HCT116 (cell line): ENCODE measurements at regions not wholly inside any gene's neighbourhood (a gene's known extent, or its start where the extent isn't known, plus 50 kb on each side); places are given as distances from the start of the nearest gene placed in this dataset.

ENCODE experiments used
- ATAC-seq: fragments of 200-7000 bp; cut with Tn5 transposase; 2 replicates; pipeline ENCODE4 v1.9.1; 2020; ENCODE audit warnings: mild to moderate bottlenecking, moderate library complexity
- BruUV-seq: library from RNA; stranded (reverse); fragments of 400-500 nt; replicated peaks from 2 replicates; lab custom pipeline; 2021; lab: Mats Ljungman, UMichigan
- CTCF ChIA-PET: fragments of 300-600 bp; sonication (Branson Sonifier 250); formaldehyde crosslinking; loops from one replicate; lab custom pipeline; 2021; ENCODE audit warnings: antibody characterized with exemption; lab: Charles Lee
- POLR2A ChIA-PET: fragments of 300-600, 350-600 bp; sonication (Branson Sonifier 250); formaldehyde crosslinking; loops from one replicate; lab custom pipeline; 2021; ENCODE audit warnings: antibody characterized with exemption; lab: Charles Lee
- RAD21 ChIA-PET, 2 experiments: fragments of 300-600 bp; sonication (Branson Sonifier 250); formaldehyde crosslinking; loops; one replicate each; lab custom pipeline; 2023; ENCODE audit warnings: low total read pairs in 2 of 2; ENCODE audit not compliant: uncharacterized antibody in 2 of 2, unreplicated experiment in 2 of 2, low non-redundant PET in 1 of 2; lab: Charles Lee
- DNase-seq: peaks from one replicate; pipeline ENCODE4 v3.0.0-alpha.2; 2010; ENCODE audit warnings: low read depth, low spot score
- H2AFZ ChIP-seq: fragments of 200-600 bp; shearing (Covaris generic), sonication (generic); 2 replicates; pipeline ENCODE4 v1.6.1; 2017; ENCODE audit warnings: low read depth, mixed run types, mixed read lengths, antibody characterized with exemption, low read length; ENCODE audit not compliant: poor library complexity, severe bottlenecking
- H3K27ac ChIP-seq: 2 replicates; pipeline ENCODE4 v1.5.1; 2012; ENCODE audit warnings: low read depth, low read length
- H3K27me3 ChIP-seq: fragments of 200-600 bp; sonication (generic); 2 replicates; pipeline ENCODE4 v1.6.1; 2016; ENCODE audit warnings: mixed run types, low read length, mixed read lengths; ENCODE audit not compliant: insufficient read depth
- H3K36me3 ChIP-seq, 2 experiments: fragments of 200-500 bp in 1 of 2; fragments of 200-600 bp in 1 of 2; sonication (Bioruptor generic) in 1 of 2; sonication (generic) in 1 of 2; 2 replicates each; pipeline versions ENCODE4 v1.5.1 to v1.6.1; 2014 to 2016; ENCODE audit warnings: low read length in 2 of 2, inconsistent platforms in 1 of 2, mixed read lengths in 1 of 2, mixed run types in 1 of 2; ENCODE audit not compliant: insufficient read depth in 2 of 2, control insufficient read depth in 1 of 2
- H3K4me1 ChIP-seq, 2 experiments: fragments of 200-600 bp in 1 of 2; sonication (generic) in 1 of 2; 2 replicates each; pipeline versions ENCODE4 v1.5.1 to v1.6.1; 2012 to 2017; ENCODE audit warnings: low read length in 2 of 2, inconsistent platforms in 1 of 2, mild to moderate bottlenecking in 1 of 2, mixed read lengths in 1 of 2, mixed run types in 1 of 2, moderate library complexity in 1 of 2; ENCODE audit not compliant: insufficient read depth in 2 of 2, control insufficient read depth in 1 of 2
- H3K4me2 ChIP-seq: fragments of 200-600 bp; sonication (generic); 2 replicates; pipeline ENCODE4 v1.6.1; 2017; ENCODE audit warnings: mixed run types, low read length, mixed read lengths
- H3K4me3 ChIP-seq, 2 experiments: fragments of 200-600 bp in 1 of 2; sonication (generic) in 1 of 2; replicated peaks in 1 of 2; 2 replicates each; pipeline ENCODE4 v1.5.1; 2011 to 2016; ENCODE audit warnings: low read length in 2 of 2, control low read depth in 1 of 2, low read depth in 1 of 2, mild to moderate bottlenecking in 1 of 2, mixed read lengths in 1 of 2, mixed run types in 1 of 2
- H3K79me2 ChIP-seq: fragments of 200-600 bp; sonication (generic); 2 replicates; pipeline ENCODE4 v1.6.1; 2017; ENCODE audit warnings: mild to moderate bottlenecking, mixed run types, low read length, moderate library complexity, mixed read lengths; ENCODE audit not compliant: insufficient read depth
- H3K9ac ChIP-seq: fragments of 200-600 bp; sonication (generic); 2 replicates; pipeline ENCODE4 v1.6.1; 2016; ENCODE audit warnings: low read length, mixed read lengths
- H3K9me2 ChIP-seq: fragments of 200-600 bp; sonication (generic), shearing (Covaris generic); 2 replicates; pipeline ENCODE4 v1.6.1; 2017; ENCODE audit warnings: mixed run types, mild to moderate bottlenecking, moderate library complexity; ENCODE audit not compliant: insufficient read depth
- H3K9me3 ChIP-seq, 2 experiments: fragments of 200-500 bp in 1 of 2; fragments of 200-600 bp in 1 of 2; sonication (Bioruptor generic) in 1 of 2; sonication (generic) in 1 of 2; 2 replicates each; pipeline ENCODE4 v1.6.1; 2014 to 2017; ENCODE audit warnings: low read length in 2 of 2, mixed read lengths in 2 of 2, inconsistent platforms in 1 of 2, low read depth in 1 of 2, mild to moderate bottlenecking in 1 of 2, mixed run types in 1 of 2, moderate library complexity in 1 of 2; ENCODE audit not compliant: control insufficient read depth in 1 of 2, insufficient read depth in 1 of 2
- H4K20me1 ChIP-seq: fragments of 200-600 bp; sonication (generic), shearing (Covaris generic); 2 replicates; pipeline ENCODE4 v1.6.1; 2017; ENCODE audit warnings: mixed run types, mild to moderate bottlenecking, moderate library complexity; ENCODE audit not compliant: insufficient read depth
- CBX3 ChIP-seq: IDR thresholded peaks from 2 replicates; pipeline ENCODE4 v1.6.1; 2012; ENCODE audit warnings: low read depth
- CEBPB ChIP-seq: IDR thresholded peaks from 2 replicates; pipeline ENCODE4 v1.6.1; 2012; ENCODE audit warnings: low read depth
- EGR1 ChIP-seq: IDR thresholded peaks from 2 replicates; pipeline ENCODE4 v1.6.1; 2012; ENCODE audit warnings: low read depth
- EZH2 ChIP-seq: fragments of 200-600 bp; sonication (generic); IDR thresholded peaks from 2 replicates; pipeline ENCODE4 v1.6.1; 2017; ENCODE audit warnings: antibody characterized with exemption, mixed run types
- EZH2phosphoT487 ChIP-seq: fragments of 200-600 bp; IDR thresholded peaks from 2 replicates; pipeline ENCODE4 v1.6.1; 2018; ENCODE audit warnings: antibody characterized with exemption, borderline replicate concordance
- JUND ChIP-seq: IDR thresholded peaks from 2 replicates; pipeline ENCODE4 v1.6.1; 2012
- POLR2AphosphoS5 ChIP-seq: IDR thresholded peaks from 2 replicates; pipeline ENCODE4 v1.6.1; 2011; ENCODE audit warnings: mild to moderate bottlenecking, low read depth, low read length, moderate library complexity
- RAD21 ChIP-seq: IDR thresholded peaks from 2 replicates; pipeline ENCODE4 v1.6.1; 2012; ENCODE audit warnings: low read depth, mild to moderate bottlenecking
- SP1 ChIP-seq: IDR thresholded peaks from 2 replicates; pipeline ENCODE4 v1.6.1; 2012; ENCODE audit warnings: low read depth
- SRF ChIP-seq: IDR thresholded peaks from 2 replicates; pipeline ENCODE4 v1.6.1; 2012; ENCODE audit warnings: low read depth
- TCF7L2 ChIP-seq: IDR thresholded peaks from 2 replicates; pipeline ENCODE4 v1.7.0; 2011; ENCODE audit warnings: borderline replicate concordance, inconsistent platforms; ENCODE audit not compliant: insufficient read depth, insufficient read length; ENCODE audit errors: extremely low read depth
- ZFX ChIP-seq: fragments of 450-650 bp; IDR thresholded peaks from 2 replicates; pipeline ENCODE4 v1.6.1; 2017
- ZNF274 ChIP-seq: fragments of 200-500 bp; sonication (Bioruptor generic); IDR thresholded peaks from 2 replicates; pipeline ENCODE4 v1.6.1; 2014; ENCODE audit warnings: mild to moderate bottlenecking, low read depth, low read length, inconsistent platforms
- intact Hi-C: fragments of 100-400 bp; cut with micrococcal nuclease; formaldehyde crosslinking; loops from 2 replicates; pipeline ENCODE4 v1.10.0; 2022
- TF ChIP-seq, protein P1 (sequence below): IDR thresholded peaks from 2 replicates; pipeline ENCODE4 v1.6.1; 2011; ENCODE audit warnings: mild to moderate bottlenecking, low read length, moderate library complexity; ENCODE audit not compliant: insufficient replicate concordance; ENCODE audit errors: extremely low read depth
- TF ChIP-seq, protein P2 (sequence below), 3 experiments: fragments of 200-600 bp in 1 of 3; sonication (generic) in 1 of 3; IDR thresholded peaks in 2 of 3; conservative IDR thresholded peaks in 1 of 3; 2 replicates each; pipeline ENCODE4 v1.5.1; 2012 to 2017; ENCODE audit warnings: low read depth in 2 of 3, low read length in 2 of 3, antibody characterized with exemption in 1 of 3, borderline replicate concordance in 1 of 3, control low read depth in 1 of 3, mild to moderate bottlenecking in 1 of 3, mixed read lengths in 1 of 3, mixed run types in 1 of 3, moderate library complexity in 1 of 3; ENCODE audit not compliant: insufficient read depth in 1 of 3
- TF ChIP-seq, protein P3 (sequence below): IDR thresholded peaks from 2 replicates; pipeline ENCODE4 v1.6.1; 2012; ENCODE audit warnings: low read depth
- TF ChIP-seq, protein P4 (sequence below): IDR thresholded peaks from 2 replicates; pipeline ENCODE4 v1.6.1; 2012
- TF ChIP-seq, protein P5 (sequence below): IDR thresholded peaks from 2 replicates; pipeline ENCODE4 v1.6.1; 2012

DNA sequence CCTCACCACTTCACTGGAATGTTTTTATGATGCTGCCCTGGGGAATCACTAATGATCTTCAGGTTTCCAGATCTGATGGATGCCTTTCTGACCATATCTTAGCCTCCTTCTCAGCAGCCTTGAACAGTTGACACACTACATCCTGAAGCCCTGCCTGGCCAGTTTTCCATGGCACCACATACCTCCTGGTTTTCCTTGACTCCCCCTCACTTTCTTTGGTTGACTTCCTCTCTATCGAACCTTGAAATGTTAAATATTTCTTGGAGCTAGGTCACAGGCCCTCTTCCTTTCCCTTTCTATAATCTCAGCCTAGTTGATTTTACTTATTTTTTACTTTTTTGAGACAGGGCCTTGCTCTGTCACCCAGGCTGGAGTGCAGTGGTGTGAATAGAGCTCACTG, 108.8 kb upstream of the CDK1 start:
- no peak overlapping the region for H2AFZ ChIP-seq
- no TSS peak for BruUV-seq
- no peaks in the 10 kb centered on the region for H3K9me2 ChIP-seq
- ATAC-seq (no peak), DNase-seq (no peak)
- no peaks in the 10 kb centered on the region for H3K79me2 ChIP-seq
- intact Hi-C loops, result loop anchor here (10.0 kb wide), 1 partner anchor 95 kb away; no protein-coding TSS in a partner anchor
- peaks cover 7 to 26% of the 10 kb centered on the region in 2 experiments; a peak in 3 of 4 replicates for H3K4me1 ChIP-seq
- RAD21 ChIA-PET, result no interaction called here
- no peaks in the 10 kb centered on the region for H4K20me1 ChIP-seq
- CTCF ChIA-PET, result no interaction called here
- H3K27me3 ChIP-seq, result no peaks in the 10 kb centered on the region
- TF ChIP-seq, protein P1, sequence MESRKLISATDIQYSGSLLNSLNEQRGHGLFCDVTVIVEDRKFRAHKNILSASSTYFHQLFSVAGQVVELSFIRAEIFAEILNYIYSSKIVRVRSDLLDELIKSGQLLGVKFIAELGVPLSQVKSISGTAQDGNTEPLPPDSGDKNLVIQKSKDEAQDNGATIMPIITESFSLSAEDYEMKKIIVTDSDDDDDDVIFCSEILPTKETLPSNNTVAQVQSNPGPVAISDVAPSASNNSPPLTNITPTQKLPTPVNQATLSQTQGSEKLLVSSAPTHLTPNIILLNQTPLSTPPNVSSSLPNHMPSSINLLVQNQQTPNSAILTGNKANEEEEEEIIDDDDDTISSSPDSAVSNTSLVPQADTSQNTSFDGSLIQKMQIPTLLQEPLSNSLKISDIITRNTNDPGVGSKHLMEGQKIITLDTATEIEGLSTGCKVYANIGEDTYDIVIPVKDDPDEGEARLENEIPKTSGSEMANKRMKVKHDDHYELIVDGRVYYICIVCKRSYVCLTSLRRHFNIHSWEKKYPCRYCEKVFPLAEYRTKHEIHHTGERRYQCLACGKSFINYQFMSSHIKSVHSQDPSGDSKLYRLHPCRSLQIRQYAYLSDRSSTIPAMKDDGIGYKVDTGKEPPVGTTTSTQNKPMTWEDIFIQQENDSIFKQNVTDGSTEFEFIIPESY, result no peak
- no peak for TF ChIP-seq EGR1
- TF ChIP-seq RAD21, result no peak
- TF ChIP-seq POLR2AphosphoS5, result no peak
- TF ChIP-seq EZH2phosphoT487, result no peak
- no peak for TF ChIP-seq JUND
- TF ChIP-seq CBX3, result no peak
- TF ChIP-seq TCF7L2, result no peak
- TF ChIP-seq, protein P2, sequence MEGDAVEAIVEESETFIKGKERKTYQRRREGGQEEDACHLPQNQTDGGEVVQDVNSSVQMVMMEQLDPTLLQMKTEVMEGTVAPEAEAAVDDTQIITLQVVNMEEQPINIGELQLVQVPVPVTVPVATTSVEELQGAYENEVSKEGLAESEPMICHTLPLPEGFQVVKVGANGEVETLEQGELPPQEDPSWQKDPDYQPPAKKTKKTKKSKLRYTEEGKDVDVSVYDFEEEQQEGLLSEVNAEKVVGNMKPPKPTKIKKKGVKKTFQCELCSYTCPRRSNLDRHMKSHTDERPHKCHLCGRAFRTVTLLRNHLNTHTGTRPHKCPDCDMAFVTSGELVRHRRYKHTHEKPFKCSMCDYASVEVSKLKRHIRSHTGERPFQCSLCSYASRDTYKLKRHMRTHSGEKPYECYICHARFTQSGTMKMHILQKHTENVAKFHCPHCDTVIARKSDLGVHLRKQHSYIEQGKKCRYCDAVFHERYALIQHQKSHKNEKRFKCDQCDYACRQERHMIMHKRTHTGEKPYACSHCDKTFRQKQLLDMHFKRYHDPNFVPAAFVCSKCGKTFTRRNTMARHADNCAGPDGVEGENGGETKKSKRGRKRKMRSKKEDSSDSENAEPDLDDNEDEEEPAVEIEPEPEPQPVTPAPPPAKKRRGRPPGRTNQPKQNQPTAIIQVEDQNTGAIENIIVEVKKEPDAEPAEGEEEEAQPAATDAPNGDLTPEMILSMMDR (IDR thresholded peaks at IDR 0.05 in 2 of 3, conservative IDR thresholded peaks at IDR 0.05 in 1 of 3; ENCODE audit: borderline replicate concordance in 1 of 3, insufficient read depth in 1 of 3, low read depth in 2 of 3, low read length in 2 of 3), result no peak
- TF ChIP-seq SP1, result no peak
- TF ChIP-seq, protein P3, sequence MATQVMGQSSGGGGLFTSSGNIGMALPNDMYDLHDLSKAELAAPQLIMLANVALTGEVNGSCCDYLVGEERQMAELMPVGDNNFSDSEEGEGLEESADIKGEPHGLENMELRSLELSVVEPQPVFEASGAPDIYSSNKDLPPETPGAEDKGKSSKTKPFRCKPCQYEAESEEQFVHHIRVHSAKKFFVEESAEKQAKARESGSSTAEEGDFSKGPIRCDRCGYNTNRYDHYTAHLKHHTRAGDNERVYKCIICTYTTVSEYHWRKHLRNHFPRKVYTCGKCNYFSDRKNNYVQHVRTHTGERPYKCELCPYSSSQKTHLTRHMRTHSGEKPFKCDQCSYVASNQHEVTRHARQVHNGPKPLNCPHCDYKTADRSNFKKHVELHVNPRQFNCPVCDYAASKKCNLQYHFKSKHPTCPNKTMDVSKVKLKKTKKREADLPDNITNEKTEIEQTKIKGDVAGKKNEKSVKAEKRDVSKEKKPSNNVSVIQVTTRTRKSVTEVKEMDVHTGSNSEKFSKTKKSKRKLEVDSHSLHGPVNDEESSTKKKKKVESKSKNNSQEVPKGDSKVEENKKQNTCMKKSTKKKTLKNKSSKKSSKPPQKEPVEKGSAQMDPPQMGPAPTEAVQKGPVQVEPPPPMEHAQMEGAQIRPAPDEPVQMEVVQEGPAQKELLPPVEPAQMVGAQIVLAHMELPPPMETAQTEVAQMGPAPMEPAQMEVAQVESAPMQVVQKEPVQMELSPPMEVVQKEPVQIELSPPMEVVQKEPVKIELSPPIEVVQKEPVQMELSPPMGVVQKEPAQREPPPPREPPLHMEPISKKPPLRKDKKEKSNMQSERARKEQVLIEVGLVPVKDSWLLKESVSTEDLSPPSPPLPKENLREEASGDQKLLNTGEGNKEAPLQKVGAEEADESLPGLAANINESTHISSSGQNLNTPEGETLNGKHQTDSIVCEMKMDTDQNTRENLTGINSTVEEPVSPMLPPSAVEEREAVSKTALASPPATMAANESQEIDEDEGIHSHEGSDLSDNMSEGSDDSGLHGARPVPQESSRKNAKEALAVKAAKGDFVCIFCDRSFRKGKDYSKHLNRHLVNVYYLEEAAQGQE, result no peak
- TF ChIP-seq CEBPB, result no peak
- TF ChIP-seq, protein P4, sequence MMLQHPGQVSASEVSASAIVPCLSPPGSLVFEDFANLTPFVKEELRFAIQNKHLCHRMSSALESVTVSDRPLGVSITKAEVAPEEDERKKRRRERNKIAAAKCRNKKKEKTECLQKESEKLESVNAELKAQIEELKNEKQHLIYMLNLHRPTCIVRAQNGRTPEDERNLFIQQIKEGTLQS, result no peak
- TF ChIP-seq, protein P5, sequence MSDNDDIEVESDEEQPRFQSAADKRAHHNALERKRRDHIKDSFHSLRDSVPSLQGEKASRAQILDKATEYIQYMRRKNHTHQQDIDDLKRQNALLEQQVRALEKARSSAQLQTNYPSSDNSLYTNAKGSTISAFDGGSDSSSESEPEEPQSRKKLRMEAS, result no peak
- TF ChIP-seq ZNF274, result no peak
- TF ChIP-seq EZH2, result no peak
- no peak for TF ChIP-seq ZFX
- TF ChIP-seq SRF, result no peak
- peaks cover 0 to 13% of the 10 kb centered on the region in 2 experiments; a peak in 1 of 4 replicates for H3K9me3 ChIP-seq
- no peak overlapping the region for H3K9ac ChIP-seq
- no peak overlapping the region for H3K27ac ChIP-seq
- no peak overlapping the region for H3K4me3 ChIP-seq
- H3K36me3 ChIP-seq, result no peaks in the 10 kb centered on the region
- POLR2A ChIA-PET, result interaction anchor here (0.6 kb wide), 1 partner anchor 8 kb away, joined by 3 read pairs; no protein-coding TSS in a partner anchor
- no peak overlapping the region for H3K4me2 ChIP-seq
